ENCODE measurements at regions not wholly inside any gene's neighbourhood (a gene's known extent, or its start where the extent isn't known, plus 50 kb on each side); places are given as distances from the start of the nearest gene placed in this dataset.

DNA sequence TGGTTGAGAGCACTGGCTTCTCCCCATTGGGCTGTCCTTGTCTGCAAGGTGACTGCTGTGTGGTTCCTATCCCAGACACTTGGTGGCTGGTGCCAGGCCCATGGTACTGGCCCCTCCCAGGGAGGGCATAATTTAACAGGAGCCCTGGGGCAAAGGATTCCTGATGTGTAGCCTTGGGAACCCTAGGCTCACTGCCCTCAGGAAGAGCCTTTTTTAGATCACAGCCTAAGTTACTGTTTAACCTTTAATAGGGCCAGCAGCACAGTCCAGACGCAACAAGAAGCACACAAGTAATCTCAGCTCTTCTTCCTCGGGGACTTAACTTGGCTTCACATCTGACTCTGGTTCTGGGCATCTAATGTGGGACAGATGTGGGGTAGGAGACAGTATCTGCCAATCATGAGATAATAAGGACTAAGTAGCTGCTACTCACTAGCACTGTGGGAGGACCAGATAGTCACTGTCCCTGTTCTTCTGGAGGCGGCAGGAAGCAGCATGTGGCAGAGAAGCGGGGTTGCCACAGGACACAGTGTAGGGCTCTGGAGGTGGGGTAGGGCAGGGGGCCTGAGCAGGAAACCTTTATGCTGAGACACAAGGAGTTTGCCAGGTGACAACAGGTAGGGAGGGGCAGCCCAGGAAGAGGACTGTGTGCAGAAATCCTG, 136.3 kb downstream of the TMEM17 start:
- no peak for DNase-seq (ENCODE audit: low spot score)

- DNase-seq (ENCODE audit: low spot score): no peak
These were observed 141.0 kb downstream of the TMEM17 start for GRCh38 chr2:62364791-62365528.

GRCh38 chr2:62363166-62363565, 142.8 kb downstream of the TMEM17 start:
- DNase-seq (ENCODE audit: low spot score): no peak

GRCh38 chr2:62362561-62362960, 143.4 kb downstream of the TMEM17 start:
- no peak for DNase-seq (ENCODE audit: low spot score)

DNA sequence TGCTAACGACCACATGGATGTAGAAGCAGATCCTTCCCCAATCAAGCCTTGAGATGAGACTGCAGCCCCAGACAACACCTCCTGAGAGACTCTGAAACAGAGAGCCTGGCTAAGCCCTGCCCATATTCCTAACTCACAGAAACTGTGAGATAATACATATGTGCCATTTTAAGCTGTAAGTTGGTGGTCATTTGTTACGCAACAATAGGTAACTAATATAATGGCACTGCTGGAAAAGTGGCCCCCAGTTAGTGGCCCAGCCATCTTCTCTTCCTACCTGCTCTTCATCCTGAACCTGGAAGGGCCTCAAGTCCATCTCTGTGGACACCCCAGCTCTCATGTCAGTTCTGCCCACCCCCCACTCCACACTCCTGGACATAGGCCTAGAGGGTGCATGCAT, 144.0 kb downstream of the TMEM17 start:
- no peak for DNase-seq (ENCODE audit: low spot score)

GRCh38 chr2:62354771-62355561, 151.0 kb downstream of the TMEM17 start:
- DNase-seq (ENCODE audit: low spot score): no peak

DNA sequence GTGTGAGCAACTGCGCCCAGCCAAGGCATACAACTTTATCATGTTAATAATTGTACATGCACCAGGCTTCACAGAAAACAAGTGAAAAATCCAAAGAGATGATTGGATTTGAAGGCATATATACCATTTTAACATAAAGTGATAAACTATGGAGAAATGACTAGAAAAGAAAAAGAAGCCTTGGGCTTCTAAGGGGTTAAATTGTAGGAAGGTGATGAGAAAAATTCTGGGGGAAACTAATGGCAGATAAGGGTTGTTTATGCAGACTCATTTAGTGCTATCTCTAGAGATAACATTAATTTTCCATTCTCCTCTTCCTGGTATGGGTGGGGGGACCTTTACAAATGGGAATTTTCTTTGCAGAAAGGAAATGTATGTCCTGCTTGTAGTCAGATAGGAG, 154.0 kb downstream of the TMEM17 start:
- DNase-seq (ENCODE audit: low spot score): no peak

GRCh38 chr2:62349788-62350187, 153.9 kb downstream of the B3GNT2 start:
- DNase-seq (ENCODE audit: low spot score): no peak

DNA sequence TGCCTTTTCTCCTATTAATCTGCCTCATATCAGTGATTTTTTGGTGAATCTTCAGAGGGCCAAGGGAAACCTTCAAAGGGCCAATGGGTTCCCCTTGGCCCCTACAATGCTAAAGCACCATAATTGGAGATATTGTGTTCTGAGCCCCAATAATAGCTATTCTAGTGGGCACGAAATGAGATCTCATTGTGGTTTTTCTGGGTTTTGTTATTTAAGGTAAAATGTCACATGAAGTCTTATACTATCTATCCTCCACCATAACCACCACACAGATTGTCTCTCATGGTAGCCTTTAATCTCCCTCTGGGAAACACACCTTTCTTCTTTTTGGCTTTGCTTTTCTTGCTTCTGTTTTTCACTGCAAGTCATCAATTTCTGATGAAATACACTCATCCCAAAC, 152.8 kb downstream of the B3GNT2 start:
- no peak for DNase-seq (ENCODE audit: low spot score)

GRCh38 chr2:62347563-62348270, 151.8 kb downstream of the B3GNT2 start:
- no peak for DNase-seq (ENCODE audit: low spot score)

- no peak for DNase-seq (ENCODE audit: low spot score)
These were observed 148.6 kb downstream of the B3GNT2 start for GRCh38 chr2:62344472-62344871.

DNA sequence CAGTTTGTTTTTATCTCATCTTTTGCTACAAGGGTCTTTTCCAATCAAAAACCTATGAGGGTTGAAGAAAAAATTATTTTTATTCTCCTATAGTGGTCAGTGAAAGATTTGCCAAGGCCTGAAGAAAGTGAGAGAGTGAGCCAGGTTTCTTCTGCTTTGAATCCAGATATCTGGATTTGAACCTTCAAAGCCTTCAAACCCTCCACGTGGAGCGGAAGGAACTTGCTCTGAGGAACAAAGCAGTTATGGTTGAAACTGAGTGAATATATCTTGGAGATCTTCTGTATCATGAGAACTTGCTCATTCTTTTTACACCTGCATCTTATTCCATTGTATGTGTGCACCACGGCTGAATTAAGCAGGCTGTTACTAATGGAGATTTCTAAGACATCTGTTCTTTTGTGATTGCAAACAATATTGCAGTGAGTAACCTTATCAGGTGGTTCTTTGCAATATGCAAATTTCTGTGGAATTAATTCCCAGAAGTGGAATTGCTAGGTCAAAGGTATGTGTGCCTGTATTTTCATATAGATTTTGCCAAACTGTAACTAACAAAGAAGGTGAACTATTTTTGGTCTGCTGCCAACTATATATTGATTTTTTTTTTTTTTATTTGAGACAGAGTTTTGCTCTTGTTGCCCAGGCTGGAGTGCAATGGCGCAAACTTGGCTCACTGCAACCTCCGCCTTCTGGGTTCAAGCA, 147.9 kb downstream of the B3GNT2 start:
- no peak for DNase-seq (ENCODE audit: low spot score)

DNA sequence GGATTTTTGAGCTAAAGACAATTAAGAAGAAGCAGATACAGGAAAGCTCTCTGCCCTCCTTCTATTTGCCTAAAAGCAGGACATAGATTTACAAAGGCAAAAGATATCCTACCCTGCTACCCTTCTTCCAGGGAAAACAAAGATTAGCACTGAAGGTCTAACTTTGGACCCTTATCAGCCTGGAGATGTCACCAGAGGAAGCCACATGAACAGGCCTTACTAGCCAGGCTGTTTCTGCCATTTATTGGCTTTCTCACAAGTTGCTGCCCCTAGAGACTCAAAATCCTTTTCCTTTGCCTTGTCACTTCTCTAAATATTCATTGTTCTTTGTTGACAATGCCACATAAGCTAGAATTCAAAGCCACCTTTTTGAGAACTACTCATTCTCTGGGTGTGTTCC, 147.3 kb downstream of the B3GNT2 start:
- no peak for DNase-seq (ENCODE audit: low spot score)

DNA sequence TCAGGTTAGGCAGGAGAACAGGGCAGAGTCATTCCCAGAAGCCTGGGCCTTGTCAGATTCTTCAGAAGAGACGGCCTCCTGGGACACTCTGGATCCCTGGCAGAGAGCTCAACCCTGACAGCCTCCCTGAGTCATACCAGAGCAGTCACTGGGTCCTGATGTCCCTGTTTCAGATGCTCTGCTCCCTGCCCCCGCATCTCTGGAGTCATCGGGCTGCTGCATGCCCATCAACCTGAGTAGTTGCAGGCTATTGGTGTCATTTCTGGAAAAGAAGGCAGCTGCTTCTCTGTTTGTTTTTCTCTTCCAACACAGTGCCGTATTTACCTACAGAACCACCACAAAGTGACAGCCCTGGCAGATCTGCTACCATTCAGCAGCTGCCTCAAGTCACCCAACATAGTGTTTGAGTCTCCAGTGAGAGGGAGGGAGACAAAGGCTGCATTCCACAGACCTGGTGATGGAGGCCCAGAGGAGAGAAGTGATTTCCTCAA, 145.1 kb downstream of the B3GNT2 start:
- no peak for DNase-seq (ENCODE audit: low spot score)

DNA sequence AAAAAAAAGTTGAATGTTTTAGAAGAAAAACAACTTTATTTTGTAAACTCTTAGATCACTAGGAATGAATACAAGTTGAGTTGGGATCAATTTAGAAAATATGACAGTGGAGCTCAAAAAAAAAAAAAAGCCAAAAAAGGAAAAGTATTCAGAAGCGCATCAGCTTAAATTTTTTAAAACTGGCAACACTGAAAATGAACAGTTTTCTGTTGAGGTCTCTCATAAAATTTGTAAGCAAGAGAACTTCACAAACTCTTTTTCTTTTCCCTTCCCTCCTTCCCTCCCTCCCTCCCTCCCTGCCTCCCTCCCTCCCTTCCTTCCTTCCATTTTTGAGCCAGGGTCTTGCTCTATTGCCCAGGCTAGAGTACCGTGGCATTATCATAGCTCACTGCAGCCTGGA, 143.9 kb downstream of the B3GNT2 start:
- DNase-seq (ENCODE audit: low spot score): no peak

DNA sequence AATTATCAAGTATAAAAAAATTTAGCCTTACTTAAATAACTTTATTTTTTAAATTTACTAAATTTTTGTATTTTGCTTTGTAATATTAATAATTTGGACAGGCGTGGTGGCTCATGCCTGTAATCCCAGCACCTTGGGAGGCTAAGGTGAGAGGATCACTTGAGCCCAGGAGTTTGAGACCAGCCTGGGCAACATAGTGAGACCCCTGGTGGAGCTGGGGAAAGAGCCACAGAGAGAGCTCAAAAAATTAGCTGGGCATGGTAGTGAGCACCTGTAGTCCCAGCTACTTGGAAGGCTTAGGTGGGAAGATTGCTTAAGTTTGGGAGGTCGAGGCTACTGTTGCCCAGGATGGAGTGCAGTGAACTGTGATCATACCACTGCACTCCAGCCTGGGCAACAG, 143.5 kb downstream of the B3GNT2 start:
- DNase-seq (ENCODE audit: low spot score): no peak

- DNase-seq (ENCODE audit: low spot score): no peak
These were observed 142.2 kb downstream of the B3GNT2 start for GRCh38 chr2:62338111-62338510.

DNA sequence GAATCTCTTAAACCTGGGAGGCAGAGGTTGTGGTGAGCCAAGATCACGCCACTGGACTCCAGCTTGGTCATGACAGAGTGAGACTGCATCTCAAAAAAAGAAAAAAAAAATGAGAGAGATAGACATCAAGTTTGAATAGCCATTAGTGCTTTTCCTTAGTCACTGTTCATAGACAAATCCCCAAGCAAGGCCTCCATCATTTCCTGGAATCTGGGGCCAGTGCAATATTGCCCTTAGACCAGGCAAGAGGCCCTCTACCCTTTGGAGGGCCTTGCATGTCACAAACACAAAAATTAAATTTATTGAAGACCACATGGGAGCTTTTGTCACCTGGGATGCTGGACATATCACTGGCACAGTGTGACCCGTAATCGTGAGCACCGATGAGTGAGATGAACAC, 141.5 kb downstream of the B3GNT2 start:
- no peak for DNase-seq (ENCODE audit: low spot score)

DNA sequence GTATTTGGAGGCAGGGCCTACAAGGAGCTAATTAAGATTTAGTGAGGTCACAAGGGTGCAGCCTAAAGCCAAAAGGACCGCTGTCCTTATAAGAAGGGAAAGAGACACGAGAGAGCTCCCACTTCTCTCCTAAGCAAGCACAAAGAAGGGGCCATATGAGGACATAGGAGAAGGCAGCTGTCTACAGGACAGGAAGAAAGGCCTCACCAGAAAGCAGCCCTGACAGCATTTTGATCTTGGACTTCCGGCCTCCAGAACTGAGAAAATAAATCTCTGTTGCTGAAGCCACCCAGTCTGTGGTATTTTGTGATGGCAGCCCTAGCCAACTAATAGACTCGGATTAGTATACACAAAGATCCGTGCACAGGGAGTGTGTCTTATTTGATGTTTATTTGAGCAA, 139.7 kb downstream of the B3GNT2 start:
- no peak for DNase-seq (ENCODE audit: low spot score)

- DNase-seq (ENCODE audit: low spot score): no peak
These were observed 138.6 kb downstream of the B3GNT2 start for GRCh38 chr2:62334440-62335058.

DNA sequence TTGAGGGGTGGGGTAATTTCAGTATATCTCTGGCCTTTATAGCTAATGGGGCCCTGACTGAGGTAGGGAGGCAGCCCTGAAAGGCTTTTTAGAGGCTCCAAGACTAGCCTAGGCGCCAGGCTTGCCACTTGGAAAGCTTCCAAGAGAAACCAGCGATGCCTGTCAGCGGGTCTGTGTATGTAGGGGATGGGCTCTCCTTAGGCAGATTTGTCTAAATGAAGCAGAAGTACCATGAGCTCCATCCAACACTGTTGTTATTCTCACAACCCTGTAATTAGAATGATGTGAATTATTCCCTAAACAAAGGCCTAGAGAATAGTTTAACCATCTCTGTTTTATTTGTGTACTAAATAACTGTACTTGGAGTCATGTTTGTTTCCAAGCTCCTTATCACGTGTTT, 138.1 kb downstream of the B3GNT2 start:
- no peak for DNase-seq (ENCODE audit: low spot score)

Data from HuH-7 (cell line).